GM23338 (cell line): ENCODE measurements at regions not wholly inside any gene's neighbourhood (a gene's known extent, or its start where the extent isn't known, plus 50 kb on each side); places are given as distances from the start of the nearest gene placed in this dataset.

Experiments used
- ATAC-seq: fragments of 200-7000 bp; cut with Tn5 transposase; 3 replicates; pipeline ENCODE4 v1.9.1; 2020
- DNase-seq: peaks from one replicate; pipeline ENCODE4 v3.0.0-alpha.2; 2015; ENCODE audit warnings: low spot score
- H2AFZ ChIP-seq: fragments of 200-600 bp; sonication (generic); 2 replicates; pipeline ENCODE4 v1.8.0; 2016; ENCODE audit warnings: antibody characterized with exemption, mild to moderate bottlenecking, moderate library complexity
- H3F3A ChIP-seq: fragments of 200-600 bp; sonication (generic); replicated peaks from 2 replicates; pipeline ENCODE4 v1.8.0; 2017; ENCODE audit warnings: antibody characterized with exemption, mixed run types, low read depth
- H3K27ac ChIP-seq: fragments of 200-600 bp; sonication (generic); 2 replicates; pipeline ENCODE4 v1.6.1; 2016; ENCODE audit warnings: low read depth
- H3K27me3 ChIP-seq: fragments of 200-600 bp; sonication (generic); 2 replicates; pipeline ENCODE4 v1.8.0; 2016; ENCODE audit warnings: mild to moderate bottlenecking, mixed run types, moderate library complexity; ENCODE audit not compliant: insufficient read depth
- H3K36me3 ChIP-seq: fragments of 200-600 bp; sonication (generic); 2 replicates; pipeline ENCODE4 v1.8.0; 2016; ENCODE audit warnings: mild to moderate bottlenecking; ENCODE audit not compliant: insufficient read depth
- H3K4me1 ChIP-seq: fragments of 200-600 bp; sonication (generic); 2 replicates; pipeline ENCODE4 v1.8.0; 2016; ENCODE audit warnings: mild to moderate bottlenecking, moderate library complexity; ENCODE audit not compliant: insufficient read depth
- H3K4me2 ChIP-seq: fragments of 200-600 bp; sonication (generic); 2 replicates; pipeline ENCODE4 v1.7.1; 2017; ENCODE audit warnings: mixed run types
- H3K4me3 ChIP-seq: fragments of 200-600 bp; sonication (generic); 2 replicates; pipeline ENCODE4 v1.6.1; 2016; ENCODE audit warnings: mixed run types
- H3K79me2 ChIP-seq: fragments of 200-600 bp; sonication (generic); replicated peaks from 2 replicates; pipeline ENCODE4 v1.8.0; 2017; ENCODE audit warnings: mild to moderate bottlenecking; ENCODE audit not compliant: insufficient read depth
- H3K9me2 ChIP-seq: fragments of 200-600 bp; sonication (generic); 2 replicates; pipeline ENCODE4 v1.8.0; 2017; ENCODE audit not compliant: insufficient read depth
- H4K20me1 ChIP-seq: fragments of 200-600 bp; sonication (generic); replicated peaks from 2 replicates; pipeline ENCODE4 v1.8.0; 2017; ENCODE audit warnings: mild to moderate bottlenecking; ENCODE audit not compliant: insufficient read depth
- H3K27ac Mint-ChIP-seq: 2 replicates; pipeline ENCODE4 v1.8.0; 2020; ENCODE audit warnings: inconsistent platforms, mild to moderate bottlenecking, moderate library complexity, mixed read lengths
- H3K27me3 Mint-ChIP-seq: 3 replicates; pipeline ENCODE4 v1.8.0; 2022; ENCODE audit warnings: low read depth, mild to moderate bottlenecking, moderate library complexity, mixed read lengths, inconsistent platforms; ENCODE audit not compliant: insufficient read depth, poor library complexity
- H3K36me3 Mint-ChIP-seq: 3 replicates; pipeline ENCODE4 v1.8.0; 2021; ENCODE audit warnings: low read depth, mild to moderate bottlenecking, inconsistent platforms, moderate library complexity, mixed read lengths
- H3K4me1 Mint-ChIP-seq: 3 replicates; pipeline ENCODE4 v1.8.0; 2020; ENCODE audit warnings: mild to moderate bottlenecking, inconsistent platforms, mixed read lengths
- H3K4me3 Mint-ChIP-seq: 3 replicates; pipeline ENCODE4 v1.8.0; 2021; ENCODE audit warnings: moderate library complexity, mild to moderate bottlenecking, inconsistent platforms, mixed read lengths
- H3K9me3 Mint-ChIP-seq: 3 replicates; pipeline ENCODE4 v1.8.0; 2020; ENCODE audit warnings: moderate library complexity, mild to moderate bottlenecking, inconsistent platforms, mixed read lengths
- CREB1 ChIP-seq: fragments of 250-450 bp; sonication (Bioruptor Pico); IDR thresholded peaks from 2 replicates; pipeline ENCODE4 v1.5.0; 2020; ENCODE audit warnings: low read depth, mild to moderate bottlenecking, moderate library complexity
- ETS1 ChIP-seq: IDR thresholded peaks from 2 replicates; pipeline ENCODE4 v1.6.1; 2016; ENCODE audit warnings: antibody characterized with exemption
- EZH2 ChIP-seq: fragments of 200-600 bp; sonication (generic); IDR thresholded peaks from one replicate; pipeline ENCODE4 v1.8.0; 2017; ENCODE audit warnings: antibody characterized with exemption, mild to moderate bottlenecking, low read depth; ENCODE audit not compliant: unreplicated experiment
- EZH2phosphoT487 ChIP-seq: fragments of 200-600 bp; sonication (generic); IDR thresholded peaks from one replicate; pipeline ENCODE4 v1.8.1; 2018; ENCODE audit warnings: antibody characterized with exemption; ENCODE audit not compliant: unreplicated experiment
- JUNB ChIP-seq: IDR thresholded peaks from one replicate; pipeline ENCODE4 v1.6.1; 2016; ENCODE audit warnings: antibody characterized with exemption; ENCODE audit not compliant: unreplicated experiment
- NANOG ChIP-seq: IDR thresholded peaks from 2 replicates; pipeline ENCODE4 v1.6.1; 2016; ENCODE audit warnings: antibody characterized with exemption, borderline replicate concordance
- POLR2AphosphoS5 ChIP-seq: IDR thresholded peaks from 2 replicates; pipeline ENCODE4 v1.6.1; 2016; ENCODE audit warnings: antibody characterized with exemption, low read depth
- REST ChIP-seq: IDR thresholded peaks from one replicate; pipeline ENCODE4 v1.6.1; 2018; ENCODE audit warnings: antibody characterized with exemption; ENCODE audit not compliant: unreplicated experiment
- STAT1 ChIP-seq: IDR thresholded peaks from one replicate; pipeline ENCODE4 v1.6.1; 2016; ENCODE audit warnings: antibody characterized with exemption; ENCODE audit not compliant: unreplicated experiment
- ZNF114 ChIP-seq: fragments of 250-450 bp; sonication (Bioruptor Pico); IDR thresholded peaks from 2 replicates; pipeline ENCODE4 v1.5.0; 2020; ENCODE audit warnings: mild to moderate bottlenecking, moderate library complexity
- ZNF331 ChIP-seq: fragments of 250-450 bp; sonication (Bioruptor Pico); IDR thresholded peaks from 2 replicates; pipeline ENCODE4 v1.5.0; 2020; ENCODE audit warnings: low read depth, mild to moderate bottlenecking, moderate library complexity
- TF ChIP-seq, protein P1 (sequence below), 2 experiments: fragments of 200-600 bp in 1 of 2; sonication (generic) in 1 of 2; conservative IDR thresholded peaks; 2 replicates each; pipeline versions ENCODE4 v1.5.1 to v1.6.1; 2016 to 2017; ENCODE audit warnings: antibody characterized with exemption in 2 of 2, low read depth in 2 of 2, mild to moderate bottlenecking in 2 of 2, moderate library complexity in 1 of 2
- TF ChIP-seq, protein P2 (sequence below): fragments of 250-450 bp; sonication (Bioruptor Pico); IDR thresholded peaks from 2 replicates; pipeline ENCODE4 v1.5.0; 2020; ENCODE audit warnings: mild to moderate bottlenecking, moderate library complexity

- Histone ChIP-seq H3K4me2 (no peak overlapping the region), H3F3A (no peaks in the 10 kb centered on the region), H3K79me2 (no peaks in the 10 kb centered on the region), H2AFZ (no peak overlapping the region), H3K36me3 (no peaks in the 10 kb centered on the region), H3K9me2 (no peaks in the 10 kb centered on the region), H3K27me3 (no peaks in the 10 kb centered on the region), H3K27ac (no peak overlapping the region), H3K4me3 (no peak overlapping the region), H3K4me1 (no peaks in the 10 kb centered on the region), H4K20me1 (no peaks in the 10 kb centered on the region)
- no peak for DNase-seq
- TF ChIP-seq POLR2AphosphoS5 (no peak), STAT1 (no peak), NANOG (no peak), REST (no peak), EZH2 (no peak), ETS1 (no peak), EZH2phosphoT487 (no peak), CREB1 (CRISPR knock-in tag) (no peak), ZNF114 (CRISPR knock-in tag) (no peak), JUNB (no peak), ZNF331 (no peak)
- TF ChIP-seq, protein P1, sequence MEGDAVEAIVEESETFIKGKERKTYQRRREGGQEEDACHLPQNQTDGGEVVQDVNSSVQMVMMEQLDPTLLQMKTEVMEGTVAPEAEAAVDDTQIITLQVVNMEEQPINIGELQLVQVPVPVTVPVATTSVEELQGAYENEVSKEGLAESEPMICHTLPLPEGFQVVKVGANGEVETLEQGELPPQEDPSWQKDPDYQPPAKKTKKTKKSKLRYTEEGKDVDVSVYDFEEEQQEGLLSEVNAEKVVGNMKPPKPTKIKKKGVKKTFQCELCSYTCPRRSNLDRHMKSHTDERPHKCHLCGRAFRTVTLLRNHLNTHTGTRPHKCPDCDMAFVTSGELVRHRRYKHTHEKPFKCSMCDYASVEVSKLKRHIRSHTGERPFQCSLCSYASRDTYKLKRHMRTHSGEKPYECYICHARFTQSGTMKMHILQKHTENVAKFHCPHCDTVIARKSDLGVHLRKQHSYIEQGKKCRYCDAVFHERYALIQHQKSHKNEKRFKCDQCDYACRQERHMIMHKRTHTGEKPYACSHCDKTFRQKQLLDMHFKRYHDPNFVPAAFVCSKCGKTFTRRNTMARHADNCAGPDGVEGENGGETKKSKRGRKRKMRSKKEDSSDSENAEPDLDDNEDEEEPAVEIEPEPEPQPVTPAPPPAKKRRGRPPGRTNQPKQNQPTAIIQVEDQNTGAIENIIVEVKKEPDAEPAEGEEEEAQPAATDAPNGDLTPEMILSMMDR (conservative IDR thresholded peaks at IDR 0.05; ENCODE audit: low read depth in 2 of 2), result no peak
- TF ChIP-seq, protein P2, sequence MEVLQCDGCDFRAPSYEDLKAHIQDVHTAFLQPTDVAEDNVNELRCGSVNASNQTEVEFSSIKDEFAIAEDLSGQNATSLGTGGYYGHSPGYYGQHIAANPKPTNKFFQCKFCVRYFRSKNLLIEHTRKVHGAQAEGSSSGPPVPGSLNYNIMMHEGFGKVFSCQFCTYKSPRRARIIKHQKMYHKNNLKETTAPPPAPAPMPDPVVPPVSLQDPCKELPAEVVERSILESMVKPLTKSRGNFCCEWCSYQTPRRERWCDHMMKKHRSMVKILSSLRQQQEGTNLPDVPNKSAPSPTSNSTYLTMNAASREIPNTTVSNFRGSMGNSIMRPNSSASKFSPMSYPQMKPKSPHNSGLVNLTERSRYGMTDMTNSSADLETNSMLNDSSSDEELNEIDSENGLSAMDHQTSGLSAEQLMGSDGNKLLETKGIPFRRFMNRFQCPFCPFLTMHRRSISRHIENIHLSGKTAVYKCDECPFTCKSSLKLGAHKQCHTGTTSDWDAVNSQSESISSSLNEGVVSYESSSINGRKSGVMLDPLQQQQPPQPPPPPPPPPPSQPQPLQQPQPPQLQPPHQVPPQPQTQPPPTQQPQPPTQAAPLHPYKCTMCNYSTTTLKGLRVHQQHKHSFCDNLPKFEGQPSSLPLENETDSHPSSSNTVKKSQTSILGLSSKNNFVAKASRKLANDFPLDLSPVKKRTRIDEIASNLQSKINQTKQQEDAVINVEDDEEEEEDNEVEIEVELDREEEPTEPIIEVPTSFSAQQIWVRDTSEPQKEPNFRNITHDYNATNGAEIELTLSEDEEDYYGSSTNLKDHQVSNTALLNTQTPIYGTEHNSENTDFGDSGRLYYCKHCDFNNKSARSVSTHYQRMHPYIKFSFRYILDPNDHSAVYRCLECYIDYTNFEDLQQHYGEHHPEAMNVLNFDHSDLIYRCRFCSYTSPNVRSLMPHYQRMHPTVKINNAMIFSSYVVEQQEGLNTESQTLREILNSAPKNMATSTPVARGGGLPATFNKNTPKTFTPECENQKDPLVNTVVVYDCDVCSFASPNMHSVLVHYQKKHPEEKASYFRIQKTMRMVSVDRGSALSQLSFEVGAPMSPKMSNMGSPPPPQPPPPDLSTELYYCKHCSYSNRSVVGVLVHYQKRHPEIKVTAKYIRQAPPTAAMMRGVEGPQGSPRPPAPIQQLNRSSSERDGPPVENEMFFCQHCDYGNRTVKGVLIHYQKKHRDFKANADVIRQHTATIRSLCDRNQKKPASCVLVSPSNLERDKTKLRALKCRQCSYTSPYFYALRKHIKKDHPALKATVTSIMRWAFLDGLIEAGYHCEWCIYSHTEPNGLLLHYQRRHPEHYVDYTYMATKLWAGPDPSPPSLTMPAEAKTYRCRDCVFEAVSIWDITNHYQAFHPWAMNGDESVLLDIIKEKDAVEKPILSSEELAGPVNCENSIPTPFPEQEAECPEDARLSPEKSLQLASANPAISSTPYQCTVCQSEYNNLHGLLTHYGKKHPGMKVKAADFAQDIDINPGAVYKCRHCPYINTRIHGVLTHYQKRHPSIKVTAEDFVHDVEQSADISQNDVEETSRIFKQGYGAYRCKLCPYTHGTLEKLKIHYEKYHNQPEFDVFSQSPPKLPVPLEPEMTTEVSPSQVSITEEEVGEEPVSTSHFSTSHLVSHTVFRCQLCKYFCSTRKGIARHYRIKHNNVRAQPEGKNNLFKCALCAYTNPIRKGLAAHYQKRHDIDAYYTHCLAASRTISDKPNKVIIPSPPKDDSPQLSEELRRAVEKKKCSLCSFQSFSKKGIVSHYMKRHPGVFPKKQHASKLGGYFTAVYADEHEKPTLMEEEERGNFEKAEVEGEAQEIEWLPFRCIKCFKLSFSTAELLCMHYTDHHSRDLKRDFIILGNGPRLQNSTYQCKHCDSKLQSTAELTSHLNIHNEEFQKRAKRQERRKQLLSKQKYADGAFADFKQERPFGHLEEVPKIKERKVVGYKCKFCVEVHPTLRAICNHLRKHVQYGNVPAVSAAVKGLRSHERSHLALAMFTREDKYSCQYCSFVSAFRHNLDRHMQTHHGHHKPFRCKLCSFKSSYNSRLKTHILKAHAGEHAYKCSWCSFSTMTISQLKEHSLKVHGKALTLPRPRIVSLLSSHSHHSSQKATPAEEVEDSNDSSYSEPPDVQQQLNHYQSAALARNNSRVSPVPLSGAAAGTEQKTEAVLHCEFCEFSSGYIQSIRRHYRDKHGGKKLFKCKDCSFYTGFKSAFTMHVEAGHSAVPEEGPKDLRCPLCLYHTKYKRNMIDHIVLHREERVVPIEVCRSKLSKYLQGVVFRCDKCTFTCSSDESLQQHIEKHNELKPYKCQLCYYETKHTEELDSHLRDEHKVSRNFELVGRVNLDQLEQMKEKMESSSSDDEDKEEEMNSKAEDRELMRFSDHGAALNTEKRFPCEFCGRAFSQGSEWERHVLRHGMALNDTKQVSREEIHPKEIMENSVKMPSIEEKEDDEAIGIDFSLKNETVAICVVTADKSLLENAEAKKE (CRISPR knock-in tag), result no peak
- Mint-ChIP-seq H3K27ac (no peak overlapping the region), H3K36me3 (no peaks in the 10 kb centered on the region), H3K4me1 (peaks cover 3% of the 10 kb centered on the region; the same call in 2 of the 3 replicates), H3K27me3 (peaks cover 1% of the 10 kb centered on the region), H3K9me3 (no peaks in the 10 kb centered on the region), H3K4me3 (no peak overlapping the region)
- no peak for ATAC-seq
These were observed 50.1 kb upstream of the ACSL4 start for GRCh38 chrX:109782994-109783700.
